ENCODE measurements at regions not wholly inside any gene's neighbourhood (a gene's known extent, or its start where the extent isn't known, plus 50 kb on each side); places are given as distances from the start of the nearest gene placed in this dataset.

DNA sequence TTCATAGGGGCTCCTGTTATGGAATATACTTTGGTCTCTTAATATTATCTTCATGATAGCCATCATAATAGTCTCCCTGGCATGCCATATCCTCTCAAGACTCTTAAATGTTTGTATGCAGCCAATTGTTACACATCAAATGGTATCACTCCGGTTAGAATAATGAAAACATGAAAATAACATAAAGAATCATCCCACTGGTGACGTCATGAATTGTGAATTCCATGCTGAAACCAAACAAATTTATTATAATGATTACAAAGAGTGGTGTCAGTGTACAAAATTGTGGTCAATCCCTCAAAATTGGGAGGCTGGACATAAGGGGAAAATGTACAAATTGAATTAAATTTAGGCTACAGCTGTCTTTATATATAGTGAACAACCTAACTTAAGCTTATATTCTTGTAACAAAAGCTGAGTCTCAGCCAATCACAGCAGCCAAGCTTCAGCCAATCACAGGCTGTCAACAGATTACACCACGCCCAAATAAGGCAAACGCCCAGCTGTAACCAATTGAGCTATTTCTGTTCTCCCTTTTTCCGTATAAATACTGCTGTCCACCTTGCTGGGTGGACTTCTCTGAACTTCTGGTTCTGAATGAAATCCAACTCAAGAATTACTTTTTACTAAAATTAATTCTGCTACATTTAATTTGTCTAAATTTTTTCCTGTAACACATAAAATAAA lies 156.1 kb downstream of the CHD9NB start:
- POLR2A ChIA-PET: no interaction called here
- H3K4me3 ChIP-seq (replicated peaks in 1 of 2; ENCODE audit: low read depth in 1 of 2, low read length in 2 of 2): no peak overlapping the region
- CTCF ChIA-PET: no interaction called here
- no peak for DNase-seq (ENCODE audit: low read depth, low spot score)
- no TSS peak for BruUV-seq (replicated peaks)
- H3K36me3 ChIP-seq (ENCODE audit: control insufficient read depth in 1 of 2, insufficient read depth in 2 of 2, low read length in 2 of 2): no peaks in the 10 kb centered on the region
- no peak overlapping the region for H3K27ac ChIP-seq (ENCODE audit: low read depth, low read length)
- no peaks in the 10 kb centered on the region for H3K9me3 ChIP-seq (ENCODE audit: control insufficient read depth in 1 of 2, insufficient read depth in 1 of 2, low read depth in 1 of 2, low read length in 2 of 2)
- intact Hi-C loops (cut with micrococcal nuclease): no loop called here
- no peaks in the 10 kb centered on the region for H3K9me2 ChIP-seq (ENCODE audit: insufficient read depth)
- RAD21 ChIA-PET (ENCODE audit: low non-redundant PET in 1 of 2, low total read pairs in 2 of 2, uncharacterized antibody in 2 of 2, unreplicated experiment in 2 of 2): no interaction called here
- no peaks in the 10 kb centered on the region for H3K79me2 ChIP-seq (ENCODE audit: insufficient read depth, low read length)
- no peaks in the 10 kb centered on the region for H4K20me1 ChIP-seq (ENCODE audit: insufficient read depth)
- TF ChIP-seq SP1 (IDR thresholded peaks at IDR 0.05; ENCODE audit: low read depth) (no peak), SRF (IDR thresholded peaks at IDR 0.05; ENCODE audit: low read depth) (peak; percentile 75)
- H3K27me3 ChIP-seq (ENCODE audit: insufficient read depth, low read length): no peaks in the 10 kb centered on the region
- no peak overlapping the region for H3K4me2 ChIP-seq (ENCODE audit: low read length)
- 0 out of 2 replicates have a peak, but pooled peaks have one; percentile 36 for ATAC-seq
- no peak overlapping the region for H2AFZ ChIP-seq (ENCODE audit: low read depth, low read length, poor library complexity, severe bottlenecking)
- H3K9ac ChIP-seq (ENCODE audit: low read length): no peak overlapping the region
- no peaks in the 10 kb centered on the region for H3K4me1 ChIP-seq (ENCODE audit: control insufficient read depth in 1 of 2, insufficient read depth in 2 of 2, low read length in 2 of 2)

DNA sequence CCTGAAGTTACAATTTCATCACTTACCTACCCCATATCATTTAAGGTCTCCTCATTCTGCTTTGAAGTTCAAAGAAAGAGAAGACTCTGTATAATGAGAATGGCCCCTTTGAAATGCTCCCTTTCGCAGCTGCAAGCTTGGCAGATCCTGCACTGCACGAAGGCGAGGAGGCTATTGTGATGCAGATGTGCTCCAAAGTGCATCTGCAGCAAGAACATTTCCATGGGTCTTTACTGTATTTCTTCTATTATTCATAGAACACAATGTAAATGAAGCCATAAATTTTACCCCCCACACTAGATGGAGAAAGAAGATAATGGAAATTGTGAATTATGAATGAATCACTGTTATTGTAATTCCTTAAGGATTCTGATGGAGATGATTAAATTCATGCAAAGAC lies 178.7 kb downstream of the CHD9NB start:
- Histone ChIP-seq H3K4me3 (replicated peaks in 1 of 2; ENCODE audit: low read depth in 1 of 2, low read length in 2 of 2) (no peak overlapping the region), H3K9me3 (ENCODE audit: control insufficient read depth in 1 of 2, insufficient read depth in 1 of 2, low read depth in 1 of 2, low read length in 2 of 2) (no peaks in the 10 kb centered on the region), H3K27ac (ENCODE audit: low read depth, low read length) (no peak overlapping the region), H2AFZ (ENCODE audit: low read depth, low read length, poor library complexity, severe bottlenecking) (no peak overlapping the region), H3K4me1 (ENCODE audit: control insufficient read depth in 1 of 2, insufficient read depth in 2 of 2, low read length in 2 of 2) (no peaks in the 10 kb centered on the region), H3K27me3 (ENCODE audit: insufficient read depth, low read length) (no peaks in the 10 kb centered on the region; the same call in 1 of the 2 replicates), H3K79me2 (ENCODE audit: insufficient read depth, low read length) (no peaks in the 10 kb centered on the region), H4K20me1 (ENCODE audit: insufficient read depth) (no peaks in the 10 kb centered on the region), H3K36me3 (ENCODE audit: control insufficient read depth in 1 of 2, insufficient read depth in 2 of 2, low read length in 2 of 2) (no peaks in the 10 kb centered on the region), H3K9ac (ENCODE audit: low read length) (no peak overlapping the region), H3K4me2 (ENCODE audit: low read length) (no peak overlapping the region), H3K9me2 (ENCODE audit: insufficient read depth) (no peaks in the 10 kb centered on the region)
- TF ChIP-seq CEBPB (IDR thresholded peaks at IDR 0.05; ENCODE audit: low read depth) (no peak), SIN3A (IDR thresholded peaks at IDR 0.05; ENCODE audit: low read depth) (no peak), CBX3 (IDR thresholded peaks at IDR 0.05; ENCODE audit: low read depth) (no peak), SRF (IDR thresholded peaks at IDR 0.05; ENCODE audit: low read depth) (no peak), ZFX (IDR thresholded peaks at IDR 0.05) (no peak)
- intact Hi-C loops (cut with micrococcal nuclease): no loop called here
- no peak for ATAC-seq
- CTCF ChIA-PET: interaction anchor here (1.3 kb wide), 1 partner anchor 148 kb away, joined by 3 read pairs; no protein-coding TSS in a partner anchor
- BruUV-seq (replicated peaks): no TSS peak
- RAD21 ChIA-PET (ENCODE audit: low non-redundant PET in 1 of 2, low total read pairs in 2 of 2, uncharacterized antibody in 2 of 2, unreplicated experiment in 2 of 2): no interaction called here
- DNase-seq (ENCODE audit: low read depth, low spot score): no peak
- POLR2A ChIA-PET: no interaction called here

All from HCT116 (cell line).